ENCODE measurements at regions not wholly inside any gene's neighbourhood (a gene's known extent, or its start where the extent isn't known, plus 50 kb on each side); places are given as distances from the start of the nearest gene placed in this dataset.

DNA sequence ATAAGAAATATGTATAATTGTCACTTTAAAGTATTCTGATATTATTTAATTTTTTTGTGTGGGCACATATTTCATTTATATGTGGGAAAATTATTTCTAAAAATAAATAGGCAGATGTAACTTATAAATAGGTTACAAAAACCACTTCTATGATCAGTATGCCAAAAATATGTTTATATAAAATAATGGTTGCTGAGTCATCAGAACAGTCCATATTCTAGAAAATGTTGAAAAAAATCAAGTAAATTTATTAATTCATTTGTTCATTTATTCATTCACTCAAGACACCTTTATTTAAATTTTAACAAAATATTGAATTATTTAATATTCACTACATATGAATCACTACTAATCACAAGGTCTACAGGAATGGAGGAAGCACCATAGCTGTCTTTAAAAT is 1387.3 kb upstream of the C9orf72 start:
- no peak overlapping the region for H3K18ac ChIP-seq (ENCODE audit: insufficient read length, low read depth, low read length)
- no peak overlapping the region for H3K14ac ChIP-seq (ENCODE audit: insufficient read depth, low read length)
- no peak overlapping the region for H2BK12ac ChIP-seq (ENCODE audit: insufficient read length, low read depth, low read length)
- Mint-ChIP-seq H3K4me3 (no peak overlapping the region), H3K4me1 (peaks cover 26 to 28% of the 10 kb centered on the region in 2 experiments), H3K27me3 (ENCODE audit: low read depth) (no peaks in the 10 kb centered on the region), H3K36me3 (ENCODE audit: insufficient read depth in 1 of 3, low read depth in 3 of 3) (no peaks in the 10 kb centered on the region; a peak in 1 of 7 replicates), H3K27ac (no peak overlapping the region), H3K9me3 (no peaks in the 10 kb centered on the region)
- H4K5ac ChIP-seq (ENCODE audit: insufficient read length, low read depth, low read length): no peak overlapping the region
- H3K4ac ChIP-seq (ENCODE audit: low read depth, low read length): no peak overlapping the region
- peaks cover 4% of the 10 kb centered on the region for H3K4me1 ChIP-seq (ENCODE audit: insufficient read depth, low read length)
- no peak overlapping the region for H4K8ac ChIP-seq (replicated peaks; ENCODE audit: insufficient read length, low read depth, low read length)
- H2AK5ac ChIP-seq (ENCODE audit: insufficient read length, low read length): no peak overlapping the region
- no peaks in the 10 kb centered on the region for H3K27me3 ChIP-seq (ENCODE audit: insufficient read depth, low read length)
- no peak overlapping the region for H2BK15ac ChIP-seq (ENCODE audit: low read depth, low read length)
- H3K56ac ChIP-seq (ENCODE audit: insufficient read length, low read depth, low read length): no peak overlapping the region
- H3K79me1 ChIP-seq (ENCODE audit: insufficient read depth, low read depth, low read length, poor library complexity, severe bottlenecking): no peaks in the 10 kb centered on the region
- no peaks in the 10 kb centered on the region for H3K79me2 ChIP-seq (ENCODE audit: insufficient read depth, low read length)
- no peak overlapping the region for H3K27ac ChIP-seq (ENCODE audit: insufficient read length, low read depth, low read length)
- H2BK5ac ChIP-seq (ENCODE audit: insufficient read length, low read length): no peak overlapping the region
- H4K20me1 ChIP-seq (ENCODE audit: control insufficient read depth, insufficient read depth, insufficient read length): no peaks in the 10 kb centered on the region
- H3K4me2 ChIP-seq (ENCODE audit: insufficient read depth, insufficient read length, low read length): no peak overlapping the region
- no peaks in the 10 kb centered on the region for H3K23me2 ChIP-seq (ENCODE audit: insufficient read length, low read depth, low read length, poor library complexity, severe bottlenecking)
- no peak overlapping the region for H3T11ph ChIP-seq (ENCODE audit: low read length)
- no peaks in the 10 kb centered on the region for H3K9me3 ChIP-seq (ENCODE audit: control insufficient read depth, low read depth, low read length)
- no peak for DNase-seq
- no peak overlapping the region for H2BK20ac ChIP-seq (ENCODE audit: low read depth, low read length, poor library complexity, severe bottlenecking)
- H2BK120ac ChIP-seq (ENCODE audit: low read depth, low read length, poor library complexity, severe bottlenecking): no peak overlapping the region
- H2AFZ ChIP-seq (ENCODE audit: low read length): no peak overlapping the region
- no peak overlapping the region for H3K23ac ChIP-seq (ENCODE audit: insufficient read length, low read depth, low read length)
- H3K9ac ChIP-seq (ENCODE audit: extremely low read depth, insufficient read length, low read length): no peak overlapping the region
- H4K91ac ChIP-seq (ENCODE audit: insufficient read length, low read depth, low read length): no peak overlapping the region
- TF ChIP-seq, protein P1, sequence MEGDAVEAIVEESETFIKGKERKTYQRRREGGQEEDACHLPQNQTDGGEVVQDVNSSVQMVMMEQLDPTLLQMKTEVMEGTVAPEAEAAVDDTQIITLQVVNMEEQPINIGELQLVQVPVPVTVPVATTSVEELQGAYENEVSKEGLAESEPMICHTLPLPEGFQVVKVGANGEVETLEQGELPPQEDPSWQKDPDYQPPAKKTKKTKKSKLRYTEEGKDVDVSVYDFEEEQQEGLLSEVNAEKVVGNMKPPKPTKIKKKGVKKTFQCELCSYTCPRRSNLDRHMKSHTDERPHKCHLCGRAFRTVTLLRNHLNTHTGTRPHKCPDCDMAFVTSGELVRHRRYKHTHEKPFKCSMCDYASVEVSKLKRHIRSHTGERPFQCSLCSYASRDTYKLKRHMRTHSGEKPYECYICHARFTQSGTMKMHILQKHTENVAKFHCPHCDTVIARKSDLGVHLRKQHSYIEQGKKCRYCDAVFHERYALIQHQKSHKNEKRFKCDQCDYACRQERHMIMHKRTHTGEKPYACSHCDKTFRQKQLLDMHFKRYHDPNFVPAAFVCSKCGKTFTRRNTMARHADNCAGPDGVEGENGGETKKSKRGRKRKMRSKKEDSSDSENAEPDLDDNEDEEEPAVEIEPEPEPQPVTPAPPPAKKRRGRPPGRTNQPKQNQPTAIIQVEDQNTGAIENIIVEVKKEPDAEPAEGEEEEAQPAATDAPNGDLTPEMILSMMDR (conservative IDR thresholded peaks at IDR 0.05): no peak

Measured in H9 (cell line).